ENCODE measurements at regions not wholly inside any gene's neighbourhood (a gene's known extent, or its start where the extent isn't known, plus 50 kb on each side); places are given as distances from the start of the nearest gene placed in this dataset.
"Not testable (repeated sequence)": the region's sequence is repeated elsewhere in the genome, so short reads cannot be mapped to it uniquely, and the experiment has no call there.

- DNase-seq (ENCODE audit: low read depth): no peak
Measured at GRCh38 chr12:127559349-127560040, 707.5 kb upstream of the TMEM132C start.

DNA sequence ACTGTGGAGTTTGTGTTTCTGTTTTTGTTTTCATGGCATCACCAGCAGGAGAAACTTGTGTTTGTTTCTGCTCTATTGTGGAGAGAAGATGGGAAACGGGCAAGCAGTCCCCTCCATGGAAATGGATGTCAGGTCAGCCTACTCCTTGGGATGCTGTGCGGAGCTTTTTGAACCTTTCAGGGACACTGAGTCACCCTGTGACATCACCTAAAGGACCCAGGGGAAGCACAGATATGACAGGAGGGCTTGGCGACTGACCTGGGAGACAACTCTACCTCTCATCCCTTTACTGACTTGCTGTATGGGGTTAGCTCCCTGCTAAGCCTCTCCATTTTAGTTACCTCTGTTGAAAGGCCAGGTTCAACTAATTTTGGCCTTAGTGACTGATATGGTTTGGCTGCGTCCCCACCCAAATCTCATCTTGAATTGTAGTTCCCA is 706.9 kb upstream of the TMEM132C start:
- DNase-seq (ENCODE audit: low read depth): no peak

- no peak for DNase-seq (ENCODE audit: low read depth)
Measured at GRCh38 chr12:127562816-127563215, 704.2 kb upstream of the TMEM132C start.

DNA sequence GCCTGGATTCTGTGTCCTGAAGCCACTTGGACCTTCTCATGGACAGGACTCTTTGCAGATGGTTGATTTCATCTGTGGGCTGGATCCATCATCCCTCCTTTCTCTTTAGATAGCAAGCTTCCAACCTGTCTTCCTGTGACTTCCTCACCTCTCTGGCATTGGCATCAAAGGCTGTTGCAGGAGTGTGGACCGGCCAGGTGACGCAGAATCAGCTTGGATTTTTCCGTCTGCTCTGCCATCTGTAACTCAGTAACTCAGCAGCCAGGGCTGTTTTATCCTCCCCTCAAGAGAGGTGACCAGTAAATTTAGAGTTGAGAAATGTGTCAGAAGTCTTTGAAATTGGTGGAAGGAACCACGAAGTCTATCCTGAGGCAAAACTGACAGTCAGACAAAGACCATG is 701.7 kb upstream of the TMEM132C start:
- no peak for DNase-seq (ENCODE audit: low read depth)

DNA sequence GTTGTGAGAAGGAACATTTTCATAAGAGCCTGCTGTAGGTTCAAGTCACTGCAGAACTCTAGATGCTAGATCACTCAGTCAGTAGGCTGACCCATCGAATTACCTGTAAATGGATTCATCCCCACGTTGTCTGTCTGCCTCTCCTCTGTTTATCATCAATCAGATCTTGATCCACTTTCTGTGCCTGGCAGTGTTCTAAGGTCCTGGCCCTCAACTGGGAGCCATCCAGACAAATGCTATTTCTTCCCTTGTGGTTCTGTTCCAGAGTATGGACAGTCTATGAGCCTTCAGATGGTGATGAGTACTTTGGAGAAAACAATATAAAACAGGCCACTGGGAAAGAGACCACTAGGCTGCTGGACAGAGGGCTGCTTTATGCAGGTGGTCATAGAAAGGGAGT is 699.4 kb upstream of the TMEM132C start:
- no peak for DNase-seq (ENCODE audit: low read depth)

GRCh38 chr12:127570387-127570786 is 696.6 kb upstream of the TMEM132C start:
- no peak for DNase-seq (ENCODE audit: low read depth)

GRCh38 chr12:127570793-127571360 is 696.1 kb upstream of the TMEM132C start:
- DNase-seq (ENCODE audit: low read depth): no peak

GRCh38 chr12:127571578-127571977 is 695.4 kb upstream of the TMEM132C start:
- no peak for DNase-seq (ENCODE audit: low read depth)

DNA sequence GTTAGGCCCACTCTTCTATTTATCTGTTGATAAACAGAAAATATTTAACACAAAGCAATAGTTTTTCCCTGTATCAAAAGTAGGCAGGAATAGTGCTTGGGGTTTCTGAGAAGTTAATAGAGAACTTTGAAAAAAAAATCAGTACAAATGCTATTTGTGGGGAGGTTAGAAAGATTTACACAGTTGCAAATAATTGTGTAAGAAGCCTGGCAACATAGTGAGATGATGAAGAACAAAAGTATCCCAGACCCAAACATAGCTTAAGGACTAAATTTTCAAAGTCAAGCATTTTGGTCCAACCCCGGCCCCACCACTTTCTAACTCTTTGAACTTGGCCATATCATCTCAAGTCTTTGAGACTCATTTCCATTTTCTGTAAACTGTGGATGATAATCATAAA is 687.5 kb upstream of the TMEM132C start:
- DNase-seq (ENCODE audit: low read depth): no peak

DNA sequence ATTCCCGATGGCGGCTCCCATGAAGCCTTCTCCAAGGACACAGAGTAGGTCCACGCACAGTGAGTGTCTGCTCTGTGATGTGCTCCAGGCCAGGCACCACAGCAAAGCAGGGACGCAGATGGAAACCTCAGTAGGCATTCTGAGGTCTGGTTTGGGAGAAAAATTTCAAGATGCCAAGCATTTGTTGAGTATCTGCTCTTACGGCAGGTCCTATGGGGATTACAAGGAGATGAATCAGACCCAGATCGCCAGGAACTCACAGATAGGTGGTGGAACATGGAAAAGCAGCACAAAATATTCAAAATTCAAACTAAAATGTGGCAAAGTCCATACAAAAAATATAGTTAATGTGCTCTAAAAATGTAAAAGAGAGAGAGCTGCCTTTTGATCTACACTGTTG is 684.9 kb upstream of the TMEM132C start:
- no peak for DNase-seq (ENCODE audit: low read depth)

DNA sequence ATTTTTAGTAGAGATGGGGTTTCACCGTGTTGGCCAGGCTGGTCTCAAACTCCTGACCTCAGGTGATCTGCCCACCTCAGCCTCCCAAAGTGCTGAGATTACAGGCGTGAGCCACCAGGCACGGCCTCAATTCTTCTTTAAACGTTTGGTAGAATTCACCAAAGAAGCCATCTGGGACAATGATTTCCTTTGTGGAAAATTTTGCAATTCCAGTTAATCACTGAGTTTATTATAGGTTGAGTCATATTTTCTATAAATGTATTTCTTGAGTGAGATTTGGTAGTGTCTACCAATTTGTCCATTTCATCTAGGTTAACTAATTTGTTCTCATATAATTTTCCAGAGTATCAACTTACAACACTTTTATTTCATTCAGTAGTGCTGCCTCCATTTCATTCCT is 683.9 kb upstream of the TMEM132C start:
- no peak for DNase-seq (ENCODE audit: low read depth)

- peak; percentile 4 for DNase-seq (ENCODE audit: low read depth)
Measured at GRCh38 chr12:127588249-127588648, 678.7 kb upstream of the TMEM132C start.

- no peak for DNase-seq (ENCODE audit: low read depth)
Measured at GRCh38 chr12:127589541-127589940, 677.4 kb upstream of the TMEM132C start.

GRCh38 chr12:127590868-127591267 is 676.1 kb upstream of the TMEM132C start:
- DNase-seq (ENCODE audit: low read depth): no peak

GRCh38 chr12:127592245-127592644 is 674.7 kb upstream of the TMEM132C start:
- DNase-seq (ENCODE audit: low read depth): no peak

DNA sequence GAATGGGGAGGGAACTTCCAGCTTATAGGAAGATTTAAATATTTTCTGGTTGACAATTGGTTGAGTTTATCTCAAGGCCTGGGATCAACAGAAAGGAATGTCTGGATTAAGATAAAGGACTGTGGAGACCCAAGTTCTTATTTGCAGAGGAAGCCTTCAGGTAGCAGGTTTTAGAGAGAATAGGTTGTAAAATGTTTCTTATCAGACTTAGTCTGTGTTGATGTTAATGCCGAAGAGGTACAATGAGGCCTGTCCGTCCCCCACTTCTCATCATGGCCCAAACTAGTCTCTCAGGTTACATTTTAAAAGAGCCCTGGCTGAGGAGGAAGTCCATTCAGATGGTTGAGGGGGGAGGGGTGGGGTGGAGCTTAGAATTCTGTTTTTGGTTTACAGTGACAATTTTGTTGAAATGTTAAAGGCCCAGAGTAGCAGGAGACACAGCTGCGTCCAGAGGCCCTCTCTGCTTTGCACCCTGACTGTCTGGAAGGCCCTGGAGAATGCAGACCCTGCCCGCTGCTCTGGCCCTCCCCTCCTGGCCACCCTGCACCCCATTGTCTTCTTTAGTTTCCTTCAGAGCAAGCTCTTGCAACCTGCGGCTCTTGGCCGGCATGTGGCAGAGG is 672.5 kb upstream of the TMEM132C start:
- DNase-seq (ENCODE audit: low read depth): no peak

DNA sequence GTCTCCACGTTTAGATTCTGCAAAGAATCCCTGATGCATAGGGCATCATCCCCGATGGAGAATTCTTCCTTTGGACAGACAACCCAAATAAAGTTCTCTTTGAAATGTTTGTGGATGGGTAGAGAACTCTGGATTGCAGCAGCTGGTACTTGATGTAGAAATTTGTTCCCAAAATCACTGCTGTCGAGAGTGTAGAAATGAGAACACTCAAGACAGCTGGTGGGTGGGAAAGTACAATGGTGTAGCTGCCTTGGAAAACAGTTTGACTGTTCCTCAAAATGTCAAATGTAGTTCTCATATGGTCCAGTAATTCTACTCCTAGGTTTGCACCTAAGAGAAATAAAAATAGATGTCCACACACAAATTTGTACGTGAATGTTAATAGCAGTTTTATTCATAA is 671.5 kb upstream of the TMEM132C start:
- DNase-seq (ENCODE audit: low read depth): no peak

- no peak for DNase-seq (ENCODE audit: low read depth)
Measured at GRCh38 chr12:127596891-127597290, 670.1 kb upstream of the TMEM132C start.

DNA sequence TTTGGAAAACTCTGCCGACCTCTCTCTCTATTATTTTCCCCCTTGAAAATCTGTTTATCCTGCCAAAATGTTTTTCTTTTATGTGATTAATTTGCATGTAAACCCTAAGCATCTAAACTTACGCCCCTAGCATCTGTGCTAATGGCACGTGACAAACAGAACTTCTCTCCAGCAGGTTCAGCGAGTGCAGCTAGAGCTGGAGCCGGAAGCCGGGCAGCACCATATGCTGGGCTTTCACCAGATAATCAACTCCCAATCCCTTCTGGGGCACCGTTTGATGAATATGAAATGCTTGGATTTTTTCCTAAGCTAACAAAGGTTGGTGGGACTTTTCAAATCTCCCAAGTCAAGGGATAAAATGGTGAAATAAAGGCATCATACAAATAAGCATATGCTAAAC is 667.5 kb upstream of the TMEM132C start:
- no peak for DNase-seq (ENCODE audit: low read depth)

DNA sequence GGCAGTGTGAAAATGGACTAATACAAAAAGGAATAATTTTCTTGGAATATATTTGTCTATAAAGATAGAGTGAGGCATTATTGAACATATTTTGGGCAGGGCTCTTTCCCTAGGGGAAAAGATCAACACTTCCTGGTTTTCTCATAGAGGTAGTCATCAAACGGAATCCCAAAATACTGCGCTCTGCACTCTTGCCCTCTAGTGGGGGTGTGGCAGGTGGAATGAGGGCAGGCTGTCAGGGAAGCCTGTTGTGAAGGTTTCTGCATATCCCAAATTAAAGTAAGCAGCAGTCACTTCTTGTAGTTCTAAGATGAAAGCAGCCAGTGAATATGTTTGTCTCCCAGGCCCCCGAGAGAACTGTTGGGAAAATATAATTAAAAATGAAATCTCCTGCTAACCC is 666.8 kb upstream of the TMEM132C start:
- DNase-seq (ENCODE audit: low read depth): no peak

- no peak for DNase-seq (ENCODE audit: low read depth)
Measured at GRCh38 chr12:127606476-127607015, 660.4 kb upstream of the TMEM132C start.

- DNase-seq (ENCODE audit: low read depth): no peak
Measured at GRCh38 chr12:127607146-127607725, 659.7 kb upstream of the TMEM132C start.

DNA sequence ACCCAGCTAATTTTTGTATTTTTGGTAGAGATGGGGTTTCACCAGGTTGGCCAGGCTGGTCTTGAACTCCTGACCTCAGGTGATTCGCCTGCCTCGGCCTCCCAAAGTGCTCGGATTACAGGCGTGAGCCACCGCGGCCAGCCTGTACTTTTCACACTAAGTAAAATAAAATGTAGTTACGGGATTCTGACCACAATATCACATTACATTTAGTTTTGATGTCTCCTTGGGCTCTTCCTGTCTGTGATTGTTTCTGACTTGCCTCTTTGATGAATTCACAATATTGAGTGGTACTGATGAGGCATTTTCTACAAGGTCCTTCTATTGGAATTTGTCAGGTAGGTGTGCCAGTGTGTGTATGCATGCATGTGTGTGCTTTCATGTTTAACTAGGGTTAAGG is 658.6 kb upstream of the TMEM132C start:
- not testable (repeated sequence) for DNase-seq (ENCODE audit: low read depth)
